ENCODE measurements at regions not wholly inside any gene's neighbourhood (a gene's known extent, or its start where the extent isn't known, plus 50 kb on each side); places are given as distances from the start of the nearest gene placed in this dataset.

- TF ChIP-seq CTCF (conservative IDR thresholded peaks at IDR 0.05; ENCODE audit: low read length) (no peak), EZH2phosphoT487 (IDR thresholded peaks at IDR 0.05; ENCODE audit: borderline replicate concordance, low read depth, low read length) (no peak)
These were observed 1588.5 kb upstream of the PIK3C3 start for GRCh38 chr18:40366521-40366920.
